ENCODE measurements at regions not wholly inside any gene's neighbourhood (a gene's known extent, or its start where the extent isn't known, plus 50 kb on each side); places are given as distances from the start of the nearest gene placed in this dataset.

- TF ChIP-seq POLR2AphosphoS5 (IDR thresholded peaks at IDR 0.05; ENCODE audit: low read depth, low read length) (no peak), TCF7L2 (IDR thresholded peaks at IDR 0.05; ENCODE audit: low read depth, low read length) (no peak), SIN3A (IDR thresholded peaks at IDR 0.05; ENCODE audit: borderline replicate concordance, insufficient read depth, low read depth, low read length) (no peak), CTCF (IDR thresholded peaks at IDR 0.05) (no peak)
- TF ChIP-seq, protein P1, sequence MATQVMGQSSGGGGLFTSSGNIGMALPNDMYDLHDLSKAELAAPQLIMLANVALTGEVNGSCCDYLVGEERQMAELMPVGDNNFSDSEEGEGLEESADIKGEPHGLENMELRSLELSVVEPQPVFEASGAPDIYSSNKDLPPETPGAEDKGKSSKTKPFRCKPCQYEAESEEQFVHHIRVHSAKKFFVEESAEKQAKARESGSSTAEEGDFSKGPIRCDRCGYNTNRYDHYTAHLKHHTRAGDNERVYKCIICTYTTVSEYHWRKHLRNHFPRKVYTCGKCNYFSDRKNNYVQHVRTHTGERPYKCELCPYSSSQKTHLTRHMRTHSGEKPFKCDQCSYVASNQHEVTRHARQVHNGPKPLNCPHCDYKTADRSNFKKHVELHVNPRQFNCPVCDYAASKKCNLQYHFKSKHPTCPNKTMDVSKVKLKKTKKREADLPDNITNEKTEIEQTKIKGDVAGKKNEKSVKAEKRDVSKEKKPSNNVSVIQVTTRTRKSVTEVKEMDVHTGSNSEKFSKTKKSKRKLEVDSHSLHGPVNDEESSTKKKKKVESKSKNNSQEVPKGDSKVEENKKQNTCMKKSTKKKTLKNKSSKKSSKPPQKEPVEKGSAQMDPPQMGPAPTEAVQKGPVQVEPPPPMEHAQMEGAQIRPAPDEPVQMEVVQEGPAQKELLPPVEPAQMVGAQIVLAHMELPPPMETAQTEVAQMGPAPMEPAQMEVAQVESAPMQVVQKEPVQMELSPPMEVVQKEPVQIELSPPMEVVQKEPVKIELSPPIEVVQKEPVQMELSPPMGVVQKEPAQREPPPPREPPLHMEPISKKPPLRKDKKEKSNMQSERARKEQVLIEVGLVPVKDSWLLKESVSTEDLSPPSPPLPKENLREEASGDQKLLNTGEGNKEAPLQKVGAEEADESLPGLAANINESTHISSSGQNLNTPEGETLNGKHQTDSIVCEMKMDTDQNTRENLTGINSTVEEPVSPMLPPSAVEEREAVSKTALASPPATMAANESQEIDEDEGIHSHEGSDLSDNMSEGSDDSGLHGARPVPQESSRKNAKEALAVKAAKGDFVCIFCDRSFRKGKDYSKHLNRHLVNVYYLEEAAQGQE (IDR thresholded peaks at IDR 0.05; ENCODE audit: insufficient read depth in 1 of 2, low read depth in 2 of 2, low read length in 1 of 2): no peak
- BruUV-seq (replicated peaks): no TSS peak
- ATAC-seq (no peak), DNase-seq (ENCODE audit: low read depth, low spot score) (no peak)
- ChIA-PET POLR2A (no interaction called here), CTCF (no interaction called here)
- in situ Hi-C loops (cut with HindIII; ENCODE audit: low pct_unique_long_range_greater_than_20kb, low sequenced_read_pairs) (no loop called here), intact Hi-C loops (cut with micrococcal nuclease; ENCODE audit: unreplicated experiment) (no loop called here)
- no peaks in the 10 kb centered on the region for H3K27me3 ChIP-seq (ENCODE audit: control insufficient read depth, insufficient read depth, low read length)
- H3K36me3 ChIP-seq (ENCODE audit: control insufficient read depth, insufficient read depth, low read length): no peaks in the 10 kb centered on the region
- H3K4me1 ChIP-seq (ENCODE audit: control insufficient read depth, insufficient read depth, low read length): no peaks in the 10 kb centered on the region
- no peak overlapping the region for H3K4me3 ChIP-seq (ENCODE audit: low read depth in 2 of 2, low read length in 2 of 2)
- no peaks in the 10 kb centered on the region for H3K9me3 ChIP-seq (ENCODE audit: control insufficient read depth, insufficient read depth, low read depth, low read length)
- H3K27ac ChIP-seq (ENCODE audit: low read length): no peak overlapping the region
Measured at GRCh38 chr9:13817754-13818278, 496.1 kb downstream of the NFIB start.

DNA sequence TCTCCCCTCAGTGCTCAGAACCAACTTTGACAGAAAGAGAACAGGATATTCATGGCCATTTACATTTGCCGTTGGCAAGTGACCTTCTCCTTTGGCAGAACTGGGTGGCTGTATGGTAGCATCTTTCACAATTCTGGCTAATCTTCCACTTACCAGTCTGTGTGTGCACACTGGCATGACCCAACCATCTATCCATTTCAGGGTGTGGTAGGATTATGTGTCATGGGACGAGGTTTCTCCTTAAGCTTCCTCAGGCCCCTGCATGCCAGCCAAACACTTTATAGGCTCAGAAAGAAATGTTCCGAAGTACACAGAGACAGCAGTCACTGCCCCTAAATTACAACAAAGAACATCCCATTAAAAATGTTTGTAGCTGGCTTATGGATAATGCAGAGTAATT lies 497.1 kb downstream of the NFIB start:
- Histone ChIP-seq H3K36me3 (ENCODE audit: control insufficient read depth, insufficient read depth, low read length) (no peaks in the 10 kb centered on the region), H3K4me3 (ENCODE audit: low read depth in 2 of 2, low read length in 2 of 2) (no peak overlapping the region), H3K4me1 (ENCODE audit: control insufficient read depth, insufficient read depth, low read length) (no peaks in the 10 kb centered on the region), H3K27me3 (ENCODE audit: control insufficient read depth, insufficient read depth, low read length) (no peaks in the 10 kb centered on the region), H3K9me3 (ENCODE audit: control insufficient read depth, insufficient read depth, low read depth, low read length) (no peaks in the 10 kb centered on the region), H3K27ac (ENCODE audit: low read length) (no peak overlapping the region)
- ATAC-seq: no peak
- ChIA-PET POLR2A (no interaction called here), CTCF (no interaction called here)
- DNase-seq (ENCODE audit: low read depth, low spot score): no peak
- in situ Hi-C loops (cut with HindIII; ENCODE audit: low pct_unique_long_range_greater_than_20kb, low sequenced_read_pairs) (no loop called here), intact Hi-C loops (cut with micrococcal nuclease; ENCODE audit: unreplicated experiment) (no loop called here)
- BruUV-seq (replicated peaks): no TSS peak
- no peak for TF ChIP-seq TCF7L2 (IDR thresholded peaks at IDR 0.05; ENCODE audit: low read depth, low read length)
- no peak for TF ChIP-seq CTCF (IDR thresholded peaks at IDR 0.05)
- no peak for TF ChIP-seq SIN3A (IDR thresholded peaks at IDR 0.05; ENCODE audit: borderline replicate concordance, insufficient read depth, low read depth, low read length)
- TF ChIP-seq POLR2AphosphoS5 (IDR thresholded peaks at IDR 0.05; ENCODE audit: low read depth, low read length): no peak
- TF ChIP-seq, protein P1 (IDR thresholded peaks at IDR 0.05; ENCODE audit: insufficient read depth in 1 of 2, low read depth in 2 of 2, low read length in 1 of 2): no peak
